Amniotic stem cell (primary cell): ENCODE measurements at regions not wholly inside any gene's neighbourhood (a gene's known extent, or its start where the extent isn't known, plus 50 kb on each side); places are given as distances from the start of the nearest gene placed in this dataset.

Experiments
- DNase-seq: peaks from one replicate; lab custom pipeline; 2025; lab: John Stamatoyannopoulos, UW

DNA sequence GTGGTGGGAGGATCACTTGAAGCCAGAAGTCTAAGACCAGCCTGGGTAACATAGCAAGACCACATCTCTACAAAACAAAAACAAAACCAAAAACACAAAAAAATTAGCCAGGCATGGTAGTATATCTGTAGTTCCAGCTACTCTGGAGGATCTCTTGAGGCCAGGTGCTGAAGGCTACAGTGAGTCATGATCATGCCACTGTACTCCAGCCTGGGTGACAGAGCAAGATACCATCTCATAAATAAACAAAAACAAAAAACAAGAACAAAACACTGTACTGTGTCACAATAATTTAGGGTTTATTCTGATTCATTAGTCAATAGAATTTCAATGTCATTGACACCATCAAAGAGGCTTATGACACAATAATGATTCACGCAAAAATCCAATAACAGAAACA is 1121.7 kb upstream of the MAP3K7 start:
- DNase-seq, result no peak

DNA sequence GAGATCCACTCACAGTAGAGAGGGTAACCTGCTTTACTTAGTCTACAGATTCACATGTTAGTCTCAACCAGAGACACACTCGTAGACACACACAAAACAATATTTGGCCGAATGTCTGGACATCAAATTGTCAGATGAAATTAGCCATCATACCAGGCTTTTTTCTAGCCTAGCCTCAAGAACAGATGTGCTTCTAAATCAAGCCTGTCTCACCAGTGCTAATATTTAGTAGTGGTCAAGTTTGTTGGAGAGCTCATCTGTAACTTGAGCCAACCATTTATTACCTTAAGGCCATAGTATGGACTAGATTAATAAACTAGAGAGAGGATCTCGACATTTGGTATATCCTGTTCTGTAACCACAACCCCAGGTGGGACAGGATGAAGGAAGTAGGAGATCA is 1118.8 kb upstream of the MAP3K7 start:
- no peak for DNase-seq

DNA sequence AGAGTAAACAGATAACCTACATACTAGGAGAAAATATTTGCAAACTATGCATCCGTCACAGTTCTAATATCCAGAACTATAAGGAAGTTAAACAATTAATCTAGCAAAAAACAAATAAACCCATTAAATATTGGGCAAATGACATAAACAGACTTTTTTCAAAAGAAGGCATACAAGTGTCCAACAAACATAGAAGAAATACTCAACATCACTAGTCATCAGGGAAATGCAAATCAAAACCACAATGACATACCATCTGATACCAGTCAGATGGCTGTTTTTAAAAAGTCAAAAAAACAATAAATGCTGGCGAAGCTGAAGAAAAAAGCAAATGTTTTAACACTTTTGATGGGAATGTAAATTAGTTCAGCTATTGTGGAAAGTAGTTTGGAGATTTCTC is 1117.7 kb upstream of the MAP3K7 start:
- no peak for DNase-seq

DNA sequence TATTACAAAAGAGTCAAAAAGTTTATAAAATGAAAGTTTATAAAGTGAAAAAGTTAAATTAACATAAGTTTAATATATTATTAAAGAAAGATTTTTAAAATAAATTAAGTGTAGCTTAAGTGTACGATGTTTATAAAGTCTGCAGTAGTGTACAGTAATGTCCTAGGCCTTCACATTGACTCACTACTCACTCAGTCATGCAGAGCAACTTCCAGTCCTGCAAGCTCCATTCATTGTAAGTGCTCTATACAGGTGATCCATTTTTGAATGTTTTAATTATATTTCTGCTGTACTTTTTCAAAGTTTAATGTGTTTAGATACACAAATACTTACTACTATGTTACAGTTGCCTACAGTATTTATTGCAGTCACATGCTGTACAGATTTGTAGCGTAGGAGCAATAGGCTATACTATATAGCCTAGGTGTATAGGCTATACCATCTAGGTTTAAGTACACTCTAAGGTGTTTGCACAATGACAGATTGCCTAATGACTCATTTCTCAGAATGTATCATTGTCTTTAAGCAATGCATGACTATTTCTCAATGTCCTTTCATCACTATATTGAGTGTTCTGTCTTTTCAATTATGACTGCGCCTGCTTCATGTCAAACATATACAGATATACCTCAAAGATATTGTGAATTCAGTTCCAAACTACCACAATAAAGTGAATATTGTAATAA is 1110.3 kb upstream of the MAP3K7 start:
- DNase-seq, result no peak

DNA sequence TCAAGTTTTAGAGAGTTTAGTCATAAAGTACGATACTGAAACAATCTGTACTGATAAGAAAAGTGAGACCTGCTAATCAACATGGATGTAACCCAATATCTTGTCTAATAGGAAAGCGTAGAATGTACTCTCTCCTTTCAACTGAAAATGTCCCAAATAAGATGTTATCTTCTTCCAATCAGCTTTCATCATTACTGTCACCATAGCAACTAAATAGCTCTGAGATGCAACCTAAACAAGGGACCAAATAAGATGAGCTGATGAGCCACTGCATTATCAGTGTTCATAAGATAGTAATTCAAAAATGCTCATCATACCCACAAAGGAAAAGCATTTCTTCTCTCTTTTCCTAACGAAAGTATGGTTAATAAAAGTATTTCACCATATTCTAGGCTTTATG is 1108.3 kb upstream of the MAP3K7 start:
- no peak for DNase-seq

DNA sequence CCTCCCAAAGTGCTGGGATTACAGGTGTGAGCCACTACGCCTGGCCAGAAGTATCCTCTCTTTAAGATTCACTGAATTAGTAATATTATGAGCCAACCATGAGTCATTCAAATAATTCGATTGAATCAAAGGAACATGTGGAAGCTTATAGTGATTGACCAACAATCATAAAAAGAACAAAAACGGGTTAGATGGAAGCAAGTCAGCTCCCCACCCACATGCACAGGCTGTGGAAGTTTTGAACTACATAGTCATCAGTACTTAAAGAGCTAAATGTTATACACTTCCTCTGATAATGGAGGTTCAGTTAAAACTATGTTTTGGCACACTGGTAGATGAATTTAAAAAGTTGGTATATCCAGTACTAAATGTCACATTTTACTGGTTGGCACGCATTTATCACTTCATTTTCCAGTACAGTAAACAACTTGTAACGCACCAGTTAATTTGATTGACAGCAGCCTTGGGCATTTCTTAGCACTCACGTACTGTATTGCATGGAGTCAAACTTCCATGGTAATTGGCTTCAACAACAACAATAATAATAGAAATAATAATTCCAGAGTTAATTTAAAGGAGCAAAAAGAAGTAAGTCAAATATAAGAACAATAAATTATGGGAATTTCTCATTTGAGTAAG is 1107.3 kb upstream of the MAP3K7 start:
- DNase-seq, result no peak

DNA sequence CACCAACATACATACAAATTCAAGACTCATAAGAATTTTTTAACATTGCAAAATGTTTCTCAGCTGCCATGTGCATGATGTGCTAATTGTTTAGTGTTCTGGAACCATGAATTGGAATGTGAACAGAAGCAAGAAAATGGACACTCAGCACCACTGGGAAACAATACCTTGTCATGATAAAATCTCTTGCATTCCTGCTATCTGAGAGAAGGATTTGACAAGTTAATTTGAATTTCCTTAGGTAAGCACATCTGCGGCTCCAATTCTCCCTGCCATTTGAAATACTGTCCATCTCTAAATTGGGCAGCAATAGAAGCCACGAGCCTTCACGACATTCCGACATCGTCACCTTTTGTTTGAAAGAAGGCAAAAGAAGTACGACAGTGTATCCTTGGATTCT is 1104.6 kb upstream of the MAP3K7 start:
- DNase-seq, result no peak

DNA sequence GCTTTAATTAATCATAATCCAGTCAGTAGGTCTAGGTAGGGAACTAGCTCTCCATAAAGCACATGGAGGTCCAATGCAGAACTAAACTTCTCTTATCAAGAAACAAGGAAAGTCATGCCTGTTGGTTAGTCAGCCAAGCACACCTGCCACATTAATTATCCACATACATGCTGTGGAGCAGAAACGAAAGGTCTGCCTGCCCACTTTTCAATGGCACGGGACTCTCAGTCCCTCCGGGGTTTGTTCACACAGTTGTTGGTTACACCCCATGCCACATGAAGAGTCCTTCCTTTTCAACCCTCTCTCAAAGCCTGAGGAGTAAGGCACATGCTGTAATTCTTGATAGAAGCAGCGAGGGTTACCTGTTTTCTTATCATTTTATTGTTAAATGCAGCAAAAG is 1096.4 kb upstream of the MAP3K7 start:
- no peak for DNase-seq

DNA sequence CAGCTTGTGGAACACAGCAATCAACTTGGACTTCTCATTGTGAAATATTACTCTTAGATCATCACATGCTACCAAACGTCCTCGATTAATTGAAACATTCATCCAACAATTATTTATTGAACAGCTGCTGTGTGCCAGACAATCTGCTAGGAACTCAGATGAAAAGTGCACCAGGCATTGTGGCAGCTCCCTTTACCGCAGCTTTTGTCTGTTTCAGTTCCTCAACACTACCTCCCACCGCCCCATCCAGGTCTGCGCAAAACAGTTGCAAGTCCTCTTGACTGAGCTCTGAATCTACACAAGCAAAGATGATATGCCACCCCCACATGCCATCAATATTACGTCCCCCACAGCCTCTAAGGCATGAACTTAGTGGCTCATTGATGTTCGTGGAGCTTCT is 1094.4 kb upstream of the MAP3K7 start:
- DNase-seq, result no peak

DNA sequence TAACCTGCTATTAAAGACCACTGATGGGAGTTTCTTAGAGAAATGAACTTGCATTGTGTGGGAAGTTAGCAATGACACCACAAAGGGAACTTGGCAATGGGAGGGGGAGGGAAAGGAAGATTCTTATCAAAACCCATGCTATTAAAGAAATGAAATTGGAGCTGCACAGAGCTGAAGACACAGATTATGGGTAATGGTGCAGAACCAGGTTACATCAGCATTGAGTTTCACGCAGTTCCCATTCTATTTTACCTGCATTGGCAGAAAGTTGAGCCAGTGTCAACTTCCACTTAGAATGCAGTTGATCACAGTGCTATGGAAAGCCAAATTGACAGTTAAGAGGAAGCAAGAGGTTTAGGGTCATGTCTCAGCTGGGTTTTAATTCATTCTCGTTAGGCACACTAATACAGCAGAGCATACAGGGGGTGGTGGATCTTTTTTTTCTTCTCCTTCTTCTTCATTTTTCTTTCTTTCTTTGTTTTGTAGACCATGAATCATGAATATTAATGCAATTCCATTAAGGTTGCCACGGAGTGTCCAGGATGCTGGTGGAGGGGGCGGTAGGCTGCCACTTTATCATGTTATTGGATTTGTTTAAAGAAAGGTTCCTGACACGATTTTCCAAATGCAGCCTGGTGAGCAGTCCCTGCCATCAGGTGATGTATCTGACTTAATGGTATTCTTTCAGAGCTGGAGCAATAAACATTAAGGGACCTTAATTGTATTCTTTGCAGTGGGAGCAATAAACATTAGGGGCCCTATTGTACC is 1092.0 kb upstream of the MAP3K7 start:
- no peak for DNase-seq

DNA sequence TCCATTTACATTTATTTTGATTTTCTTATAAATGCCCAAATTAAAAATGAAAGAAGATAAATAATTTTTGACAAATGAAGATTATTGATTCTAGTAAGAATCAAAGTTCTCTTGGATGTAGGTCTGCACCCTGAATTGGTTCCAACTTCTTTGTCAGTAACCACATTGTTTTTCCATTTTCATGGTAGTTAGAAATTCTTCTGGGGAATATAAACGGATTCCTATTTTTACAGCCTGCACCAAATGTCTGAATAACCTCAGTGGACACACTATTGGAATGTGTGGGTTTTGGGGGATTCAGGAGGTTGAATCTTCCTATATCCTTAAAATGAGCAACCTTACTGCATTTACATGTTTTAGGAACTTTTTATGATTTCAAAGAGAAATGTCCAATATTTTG is 1085.3 kb upstream of the MAP3K7 start:
- DNase-seq, result no peak

DNA sequence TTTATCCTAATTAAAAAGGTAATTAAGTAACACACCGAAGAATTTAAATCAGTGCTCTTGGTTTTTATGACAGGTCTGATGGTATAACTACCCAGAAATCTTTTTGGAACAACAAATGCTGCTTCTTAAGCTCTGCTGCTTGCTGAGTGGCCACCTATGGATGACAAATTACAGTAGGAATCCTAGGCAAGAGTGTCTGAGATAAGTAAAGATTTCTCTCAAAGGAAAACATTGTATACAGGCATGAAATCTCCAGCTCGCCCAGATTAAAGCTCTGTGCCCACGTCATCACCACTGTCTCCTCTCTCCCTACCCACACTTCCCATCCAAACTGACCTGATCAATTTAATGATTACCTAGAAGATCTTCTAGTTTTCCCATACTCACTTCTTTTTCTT is 1083.0 kb upstream of the MAP3K7 start:
- DNase-seq, result no peak

DNA sequence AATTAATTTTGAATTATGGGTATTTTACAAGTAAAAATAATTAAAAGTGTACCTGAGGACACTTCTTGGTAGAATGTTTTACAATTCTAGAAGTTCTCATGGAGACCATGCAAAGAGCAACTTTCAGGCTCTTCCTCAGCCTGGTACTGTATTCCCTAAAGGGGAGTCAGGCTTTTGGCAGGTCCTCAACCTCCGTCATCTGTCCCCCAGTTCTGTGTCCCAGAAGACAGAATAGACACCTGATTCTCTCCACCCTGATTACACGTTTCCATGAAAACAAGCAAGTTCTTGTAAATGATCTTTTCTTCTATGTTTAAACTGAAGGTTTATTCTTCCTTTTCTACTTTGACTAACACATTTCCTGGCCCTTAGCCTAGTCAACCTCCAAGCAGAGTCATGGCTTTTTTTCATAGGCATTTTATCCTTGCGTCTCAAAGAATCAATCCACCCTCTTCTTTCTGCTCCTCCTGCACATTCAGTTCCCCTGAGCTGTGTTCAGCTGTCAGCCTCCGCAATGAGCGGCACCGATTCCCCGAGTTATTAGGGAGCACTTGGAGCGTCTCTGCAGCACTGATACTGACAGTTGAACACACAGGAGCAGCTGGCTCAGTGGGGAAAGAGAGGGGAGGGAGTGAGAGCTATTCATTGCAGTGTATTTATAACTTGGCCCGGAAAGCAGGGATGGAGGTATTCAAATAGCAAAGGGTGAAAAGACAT is 1082.4 kb upstream of the MAP3K7 start:
- DNase-seq, result no peak

DNA sequence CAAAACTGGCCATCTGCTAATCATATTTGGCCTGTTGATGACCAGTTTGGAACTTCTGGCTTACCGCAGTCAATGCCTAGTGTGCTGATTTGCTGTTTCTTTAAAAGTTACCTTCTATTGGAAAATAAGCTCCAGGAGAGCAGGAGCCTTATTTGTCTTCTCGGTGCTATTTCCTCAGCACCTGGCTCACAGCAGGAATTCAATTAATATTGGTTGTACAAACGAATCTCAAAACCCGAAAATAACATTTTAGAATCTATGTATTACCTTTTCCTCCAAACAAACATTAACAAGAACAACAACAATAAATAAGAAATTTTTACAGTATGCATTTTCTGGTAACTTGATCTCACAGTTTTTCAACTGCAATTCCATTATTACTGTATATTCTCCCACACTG is 1080.7 kb upstream of the MAP3K7 start:
- DNase-seq, result no peak

DNA sequence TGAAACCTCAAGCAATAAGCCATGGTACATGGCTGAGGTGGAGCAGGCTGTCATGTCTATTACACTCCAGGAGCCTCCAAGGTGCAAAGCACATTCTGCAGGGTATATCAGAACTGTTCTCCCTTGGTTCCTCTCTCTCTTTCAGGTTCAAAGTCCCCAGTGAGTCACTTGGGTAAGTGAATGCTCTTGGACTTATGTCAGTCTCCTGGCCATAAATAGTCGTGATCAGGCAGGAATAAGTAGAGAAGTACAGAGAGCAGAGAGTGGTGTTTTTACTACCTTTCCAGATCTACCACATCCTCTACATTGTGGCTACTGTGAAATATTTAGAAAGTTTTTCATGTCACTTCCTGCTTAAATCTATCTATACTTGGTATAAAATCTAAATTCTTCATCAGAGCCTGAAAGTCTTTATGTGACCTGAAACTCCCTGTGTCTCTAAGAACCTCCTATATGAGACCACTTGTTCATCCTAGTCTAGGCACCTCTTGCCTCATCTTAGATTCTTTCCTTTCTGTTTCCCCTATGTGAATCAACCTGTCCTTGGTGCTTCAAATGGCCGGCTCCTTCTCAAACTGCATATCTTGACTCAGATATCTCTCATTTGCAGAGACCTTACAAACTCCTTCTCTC is 1077.6 kb upstream of the MAP3K7 start:
- DNase-seq, result no peak

DNA sequence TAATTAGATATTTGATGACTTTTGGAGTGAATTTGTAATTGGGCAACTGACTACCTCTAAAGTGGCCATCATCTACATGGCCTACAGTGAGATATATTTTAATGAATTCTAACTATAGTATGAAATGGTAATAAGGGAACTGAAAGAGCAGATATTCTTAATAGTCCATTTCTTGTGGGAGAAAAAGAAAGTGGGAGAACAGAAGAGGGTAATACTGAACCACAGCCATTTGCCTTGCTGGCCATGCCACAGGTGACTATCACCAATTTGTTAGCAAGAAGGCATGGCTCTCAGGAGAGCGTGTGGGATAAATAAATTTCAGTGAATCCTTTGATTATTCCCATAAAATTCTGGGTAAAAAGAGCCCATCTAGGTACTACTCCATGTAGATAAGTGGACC is 1074.0 kb upstream of the MAP3K7 start:
- DNase-seq, result no peak

DNA sequence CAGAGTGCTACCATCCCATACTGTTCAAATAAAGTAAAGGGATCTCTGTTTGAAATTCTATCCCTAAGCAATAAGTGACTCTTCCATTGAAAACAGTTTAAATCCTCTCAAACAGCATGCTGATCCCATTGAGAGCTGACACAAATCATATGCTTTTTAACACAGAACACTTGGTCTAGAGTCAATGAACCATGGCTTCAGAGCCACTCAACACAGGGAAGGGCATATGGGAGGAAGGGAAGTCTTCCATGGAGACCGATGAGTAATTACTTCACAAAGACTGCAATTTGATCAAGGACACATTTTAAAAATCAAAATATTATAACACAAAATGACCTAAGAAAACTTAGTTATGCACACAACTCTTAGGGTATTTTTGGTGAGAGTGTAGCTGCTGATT is 1073.0 kb upstream of the MAP3K7 start:
- DNase-seq, result no peak

DNA sequence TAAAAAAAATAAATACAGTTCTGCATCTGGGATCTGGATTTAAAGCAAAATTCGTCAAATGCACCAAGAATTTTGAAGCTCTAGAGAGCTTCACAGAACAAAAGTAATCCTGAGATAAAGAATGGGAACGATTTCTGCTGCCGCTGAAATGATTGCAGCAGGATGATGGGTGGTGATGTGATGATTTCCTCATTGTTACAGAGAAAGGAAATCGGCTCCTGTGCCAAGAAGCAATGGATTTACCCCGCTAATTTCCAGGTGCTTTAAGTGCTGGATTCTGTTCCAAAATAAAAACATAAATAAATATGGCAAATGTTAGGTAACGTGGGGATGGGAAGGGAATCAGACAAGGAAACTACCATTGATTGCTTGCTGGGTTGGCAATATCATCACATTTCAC is 1067.9 kb upstream of the MAP3K7 start:
- no peak for DNase-seq

DNA sequence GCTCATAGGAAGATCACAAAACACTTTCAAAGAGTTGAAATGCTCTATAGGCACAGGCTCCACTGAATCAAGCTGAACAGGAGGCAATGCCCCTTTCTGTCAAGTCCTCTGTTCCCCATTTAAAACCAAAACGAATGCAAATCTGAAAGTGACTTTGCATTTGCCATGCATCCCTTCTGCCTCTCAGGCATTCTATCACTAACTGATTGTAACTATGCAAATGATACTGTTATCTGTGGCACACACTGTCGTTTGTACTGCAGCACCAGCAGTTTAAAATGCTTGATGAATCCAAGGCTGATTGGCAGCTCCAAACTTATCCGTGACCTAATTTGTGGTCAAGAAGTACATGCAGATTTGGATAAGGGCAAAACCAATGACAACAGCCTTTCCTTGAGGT is 1067.5 kb upstream of the MAP3K7 start:
- no peak for DNase-seq

DNA sequence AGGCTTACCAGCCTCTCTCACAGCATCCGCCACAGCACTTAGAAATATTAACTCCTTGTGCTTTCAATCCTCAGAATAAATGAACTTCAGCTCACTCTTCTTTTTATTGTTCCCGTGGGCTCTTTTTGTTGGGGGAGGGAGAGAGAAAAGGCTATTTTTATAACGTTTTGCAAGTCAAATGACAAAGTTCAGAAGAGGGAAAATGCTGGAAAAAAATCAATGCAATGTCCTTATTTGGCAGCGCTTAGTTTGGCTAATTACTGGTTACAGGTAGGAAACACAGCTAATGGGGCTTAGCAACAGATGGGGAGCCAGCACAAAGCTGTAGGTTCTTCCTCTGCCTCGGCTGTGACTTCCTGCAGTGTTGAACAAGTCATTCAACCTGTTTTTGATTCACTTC is 1067.0 kb upstream of the MAP3K7 start:
- DNase-seq, result no peak

DNA sequence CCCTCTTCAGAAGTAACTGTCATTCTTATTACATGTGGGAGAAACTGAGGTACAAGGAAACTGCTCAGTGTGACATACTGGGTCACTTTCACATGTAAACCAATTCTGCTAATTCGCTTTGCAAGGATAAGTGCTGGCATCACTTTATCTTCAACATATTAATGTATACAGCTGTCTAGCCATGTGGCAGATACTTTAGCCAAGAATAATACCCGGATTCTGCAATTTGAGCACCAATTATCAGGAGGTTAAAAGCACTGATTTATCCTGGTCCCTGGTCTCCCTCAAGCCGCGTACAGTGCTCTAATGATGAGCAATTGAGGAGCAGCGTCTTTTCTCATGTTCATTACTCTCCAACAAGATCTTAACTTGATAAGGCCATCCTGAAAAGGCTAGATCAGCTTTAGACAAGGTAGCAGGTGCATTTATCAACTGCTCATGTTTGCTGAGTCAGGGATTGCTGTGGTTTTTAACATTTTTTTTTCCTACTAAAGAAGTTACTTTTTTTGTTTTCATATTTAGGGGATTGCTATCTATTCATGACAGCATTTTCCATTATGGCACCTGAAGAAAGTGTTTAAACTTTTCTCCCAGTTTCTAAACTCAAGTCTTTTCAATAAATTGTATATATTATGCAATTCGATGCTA is 1066.3 kb upstream of the MAP3K7 start:
- DNase-seq, result no peak

DNA sequence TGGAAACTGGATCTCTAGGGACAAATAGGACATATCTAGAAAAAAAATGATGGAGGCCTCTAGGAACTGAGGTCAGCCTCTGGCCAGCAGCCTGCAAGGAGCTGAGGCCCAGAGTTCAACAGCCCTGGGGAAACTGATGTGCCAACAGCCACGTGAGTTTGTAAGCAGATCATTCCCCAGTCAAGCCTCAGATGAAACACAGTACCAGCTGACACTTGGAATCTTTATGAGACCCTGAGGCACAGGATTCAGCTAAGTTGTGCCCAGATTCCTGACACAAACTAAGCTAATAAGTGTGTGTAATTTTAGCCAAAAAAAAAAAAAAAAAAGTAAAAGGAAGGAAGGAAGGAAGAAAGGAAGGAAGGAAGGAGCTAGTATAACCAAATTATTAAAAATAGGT is 1059.8 kb upstream of the MAP3K7 start:
- DNase-seq, result no peak
